ENCODE measurements at regions not wholly inside any gene's neighbourhood (a gene's known extent, or its start where the extent isn't known, plus 50 kb on each side); places are given as distances from the start of the nearest gene placed in this dataset.

GRCh38 chr1:231103961-231104360, 57.9 kb upstream of the TRIM67 start:
- TF ChIP-seq, protein P1, sequence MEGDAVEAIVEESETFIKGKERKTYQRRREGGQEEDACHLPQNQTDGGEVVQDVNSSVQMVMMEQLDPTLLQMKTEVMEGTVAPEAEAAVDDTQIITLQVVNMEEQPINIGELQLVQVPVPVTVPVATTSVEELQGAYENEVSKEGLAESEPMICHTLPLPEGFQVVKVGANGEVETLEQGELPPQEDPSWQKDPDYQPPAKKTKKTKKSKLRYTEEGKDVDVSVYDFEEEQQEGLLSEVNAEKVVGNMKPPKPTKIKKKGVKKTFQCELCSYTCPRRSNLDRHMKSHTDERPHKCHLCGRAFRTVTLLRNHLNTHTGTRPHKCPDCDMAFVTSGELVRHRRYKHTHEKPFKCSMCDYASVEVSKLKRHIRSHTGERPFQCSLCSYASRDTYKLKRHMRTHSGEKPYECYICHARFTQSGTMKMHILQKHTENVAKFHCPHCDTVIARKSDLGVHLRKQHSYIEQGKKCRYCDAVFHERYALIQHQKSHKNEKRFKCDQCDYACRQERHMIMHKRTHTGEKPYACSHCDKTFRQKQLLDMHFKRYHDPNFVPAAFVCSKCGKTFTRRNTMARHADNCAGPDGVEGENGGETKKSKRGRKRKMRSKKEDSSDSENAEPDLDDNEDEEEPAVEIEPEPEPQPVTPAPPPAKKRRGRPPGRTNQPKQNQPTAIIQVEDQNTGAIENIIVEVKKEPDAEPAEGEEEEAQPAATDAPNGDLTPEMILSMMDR (IDR thresholded peaks at IDR 0.05): no peak
- TF ChIP-seq POLR2A (IDR thresholded peaks at IDR 0.05): no peak

DNA sequence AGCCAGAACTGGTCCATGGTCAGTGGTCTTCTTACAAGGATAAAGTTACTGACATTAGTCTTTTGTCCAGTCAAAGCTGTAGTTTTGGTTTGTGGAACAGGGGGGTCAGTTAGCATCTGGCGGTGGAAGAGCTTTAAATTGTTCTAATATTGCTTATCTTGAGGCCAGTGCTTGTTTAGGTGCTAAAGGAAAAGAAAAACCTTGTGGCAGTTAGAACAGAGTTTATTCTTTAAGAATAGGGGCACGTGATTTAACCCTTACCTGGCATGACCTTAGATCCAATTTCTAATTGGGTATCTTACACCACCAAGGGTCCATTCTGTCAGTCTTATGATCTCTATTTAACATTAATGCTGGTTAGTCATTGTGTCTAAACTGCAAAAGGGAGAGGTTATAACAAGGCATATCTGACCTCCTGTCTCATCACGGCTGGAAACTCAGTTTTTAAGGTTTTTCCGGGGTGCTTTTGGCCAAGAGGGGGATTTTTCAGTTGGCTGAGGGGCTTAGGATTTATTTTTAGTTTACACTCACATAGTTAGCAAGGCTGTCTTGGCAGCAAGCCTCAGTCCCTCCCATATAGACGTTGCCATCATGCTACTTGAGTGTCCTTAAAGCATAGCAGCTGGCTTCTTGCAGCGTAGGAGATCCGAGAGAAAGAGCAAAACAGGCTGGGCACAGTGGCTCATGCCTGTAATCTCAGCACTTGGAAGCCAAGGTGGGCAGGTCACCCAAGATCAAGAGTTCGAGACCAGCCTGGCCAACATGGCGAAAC, 60.1 kb upstream of the FAM89A start:
- Histone ChIP-seq H3K27me3 (no peaks in the 10 kb centered on the region), H3K9me3 (no peaks in the 10 kb centered on the region), H3K4me1 (no peaks in the 10 kb centered on the region), H3K4me3 (no peak overlapping the region), H3K27ac (no peak overlapping the region), H3K36me3 (no peaks in the 10 kb centered on the region)
- no peak for DNase-seq
- TF ChIP-seq, protein P1 (IDR thresholded peaks at IDR 0.05): no peak

More at GRCh38 chr1:231103961-231104360, 57.9 kb upstream of the TRIM67 start:
- Histone ChIP-seq H3K4me1 (no peaks in the 10 kb centered on the region), H3K27me3 (no peaks in the 10 kb centered on the region), H3K4me3 (no peak overlapping the region), H3K9me3 (no peaks in the 10 kb centered on the region), H3K36me3 (no peaks in the 10 kb centered on the region), H3K27ac (no peak overlapping the region)
- no peak for DNase-seq

DNA sequence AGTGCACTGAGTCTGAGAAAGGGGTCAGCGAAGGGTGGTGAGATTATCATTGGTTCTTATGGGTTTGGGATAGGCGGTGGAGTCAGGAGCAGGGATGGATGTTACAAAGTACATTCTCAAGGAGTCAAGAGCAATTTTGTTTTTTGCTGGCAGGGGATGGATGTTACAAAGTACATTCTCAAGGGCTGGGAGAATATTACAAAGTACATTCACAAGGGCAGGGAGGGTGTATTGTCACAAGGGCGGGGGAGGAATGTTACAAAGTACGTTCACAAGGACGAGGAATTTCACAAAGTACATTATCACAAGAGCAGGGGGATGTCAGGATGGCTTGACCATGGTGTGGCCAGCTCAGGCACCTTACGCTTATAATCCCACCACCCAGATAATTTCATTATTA, 59.3 kb upstream of the FAM89A start:
- no peaks in the 10 kb centered on the region for H3K36me3 ChIP-seq
- no peaks in the 10 kb centered on the region for H3K27me3 ChIP-seq
- DNase-seq: no peak
- H3K4me1 ChIP-seq: no peaks in the 10 kb centered on the region
- H3K27ac ChIP-seq: no peak overlapping the region
- no peaks in the 10 kb centered on the region for H3K9me3 ChIP-seq
- no peak overlapping the region for H3K4me3 ChIP-seq
- no peak for TF ChIP-seq POLR2A (IDR thresholded peaks at IDR 0.05)
- TF ChIP-seq, protein P1 (IDR thresholded peaks at IDR 0.05): no peak

- no peak for DNase-seq
- Histone ChIP-seq H3K4me1 (no peaks in the 10 kb centered on the region), H3K27me3 (no peaks in the 10 kb centered on the region)
Observed at GRCh38 chr1:231095595-231095994, 55.5 kb upstream of the FAM89A start.

GRCh38 chr1:231094421-231094820, 54.4 kb upstream of the FAM89A start:
- DNase-seq: no peak
- H3K36me3 ChIP-seq: no peaks in the 10 kb centered on the region
- H3K9me3 ChIP-seq: no peaks in the 10 kb centered on the region
- no peaks in the 10 kb centered on the region for H3K4me1 ChIP-seq
- no peak overlapping the region for H3K27ac ChIP-seq
- H3K4me3 ChIP-seq: no peak overlapping the region
- H3K27me3 ChIP-seq: no peaks in the 10 kb centered on the region
- no peak for TF ChIP-seq POLR2A (IDR thresholded peaks at IDR 0.05)
- TF ChIP-seq, protein P1 (IDR thresholded peaks at IDR 0.05): no peak

More at GRCh38 chr1:231095595-231095994, 55.5 kb upstream of the FAM89A start:
- H3K36me3 ChIP-seq: no peaks in the 10 kb centered on the region
- H3K4me3 ChIP-seq: no peak overlapping the region
- TF ChIP-seq, protein P1 (IDR thresholded peaks at IDR 0.05): no peak
- no peak for TF ChIP-seq POLR2A (IDR thresholded peaks at IDR 0.05)
- H3K9me3 ChIP-seq: no peaks in the 10 kb centered on the region
- H3K27ac ChIP-seq: no peak overlapping the region

Data from Peyer's patch (tissue), 4 donors.